Right lobe of liver (tissue), 4 donors: ENCODE measurements at regions not wholly inside any gene's neighbourhood (a gene's known extent, or its start where the extent isn't known, plus 50 kb on each side); places are given as distances from the start of the nearest gene placed in this dataset.

Experiments used
- POLR2A ChIP-seq: fragments of 450-650 bp; IDR thresholded peaks from one replicate; pipeline ENCODE4 v1.6.1; 2017; ENCODE audit warnings: antibody characterized with exemption, mild to moderate bottlenecking
- TF ChIP-seq, protein P1 (sequence below), 4 donors: fragments of 200-600 bp in 3 of 4; fragments of 450-650 bp in 1 of 4; IDR thresholded peaks; one replicate each; pipeline versions ENCODE4 v1.5.1 to v1.8.0; 2016 to 2022; ENCODE audit warnings: antibody characterized with exemption in 4 of 4, mild to moderate bottlenecking in 2 of 4
- donor health status: DM: no; HTN: no; CAD: no.
- donor health status: DM: no; HTN: no; CAD: no.
- donor health status: DM: no; HTN: yes; CAD: no.

DNA sequence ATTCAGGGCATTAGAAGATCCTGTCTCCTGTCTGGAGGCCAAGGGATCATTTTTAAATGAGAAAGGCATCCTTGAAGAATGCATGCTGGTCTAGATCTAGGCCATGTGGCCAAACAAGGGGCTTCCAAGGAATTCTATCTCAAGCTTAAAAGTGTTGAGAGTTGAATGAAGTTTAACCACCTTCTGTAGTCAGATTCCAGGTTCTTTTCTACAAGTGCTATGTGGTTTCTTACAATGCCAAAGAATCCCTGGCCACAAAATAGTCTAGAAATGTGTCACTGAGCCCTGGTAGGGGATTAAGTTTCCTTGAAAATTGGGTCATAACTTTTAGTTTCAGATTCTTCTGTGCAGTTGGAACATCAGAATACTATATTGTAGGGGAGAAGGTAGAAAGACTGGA, 640.7 kb upstream of the ACVR2A start:
- TF ChIP-seq, protein P1, sequence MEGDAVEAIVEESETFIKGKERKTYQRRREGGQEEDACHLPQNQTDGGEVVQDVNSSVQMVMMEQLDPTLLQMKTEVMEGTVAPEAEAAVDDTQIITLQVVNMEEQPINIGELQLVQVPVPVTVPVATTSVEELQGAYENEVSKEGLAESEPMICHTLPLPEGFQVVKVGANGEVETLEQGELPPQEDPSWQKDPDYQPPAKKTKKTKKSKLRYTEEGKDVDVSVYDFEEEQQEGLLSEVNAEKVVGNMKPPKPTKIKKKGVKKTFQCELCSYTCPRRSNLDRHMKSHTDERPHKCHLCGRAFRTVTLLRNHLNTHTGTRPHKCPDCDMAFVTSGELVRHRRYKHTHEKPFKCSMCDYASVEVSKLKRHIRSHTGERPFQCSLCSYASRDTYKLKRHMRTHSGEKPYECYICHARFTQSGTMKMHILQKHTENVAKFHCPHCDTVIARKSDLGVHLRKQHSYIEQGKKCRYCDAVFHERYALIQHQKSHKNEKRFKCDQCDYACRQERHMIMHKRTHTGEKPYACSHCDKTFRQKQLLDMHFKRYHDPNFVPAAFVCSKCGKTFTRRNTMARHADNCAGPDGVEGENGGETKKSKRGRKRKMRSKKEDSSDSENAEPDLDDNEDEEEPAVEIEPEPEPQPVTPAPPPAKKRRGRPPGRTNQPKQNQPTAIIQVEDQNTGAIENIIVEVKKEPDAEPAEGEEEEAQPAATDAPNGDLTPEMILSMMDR (IDR thresholded peaks at IDR 0.05), result no peak
- TF ChIP-seq POLR2A, result no peak
